HFF-Myc (cell line): ENCODE measurements at regions not wholly inside any gene's neighbourhood (a gene's known extent, or its start where the extent isn't known, plus 50 kb on each side); places are given as distances from the start of the nearest gene placed in this dataset.

Source experiments
- DNase-seq: peaks from one replicate; pipeline ENCODE4 v3.0.0-alpha.2; 2011; ENCODE audit warnings: low read depth; ENCODE audit errors: extremely low read depth
- H3K4me3 ChIP-seq: replicated peaks from 2 replicates; pipeline ENCODE4 v1.5.1; 2011; ENCODE audit warnings: low read depth, mild to moderate bottlenecking, control low read depth, low read length
- TF ChIP-seq, protein P1 (sequence below): IDR thresholded peaks from 2 replicates; pipeline ENCODE4 v1.5.1; 2012; ENCODE audit warnings: mild to moderate bottlenecking, low read depth, low read length, control low read depth; ENCODE audit errors: missing control alignments

DNA sequence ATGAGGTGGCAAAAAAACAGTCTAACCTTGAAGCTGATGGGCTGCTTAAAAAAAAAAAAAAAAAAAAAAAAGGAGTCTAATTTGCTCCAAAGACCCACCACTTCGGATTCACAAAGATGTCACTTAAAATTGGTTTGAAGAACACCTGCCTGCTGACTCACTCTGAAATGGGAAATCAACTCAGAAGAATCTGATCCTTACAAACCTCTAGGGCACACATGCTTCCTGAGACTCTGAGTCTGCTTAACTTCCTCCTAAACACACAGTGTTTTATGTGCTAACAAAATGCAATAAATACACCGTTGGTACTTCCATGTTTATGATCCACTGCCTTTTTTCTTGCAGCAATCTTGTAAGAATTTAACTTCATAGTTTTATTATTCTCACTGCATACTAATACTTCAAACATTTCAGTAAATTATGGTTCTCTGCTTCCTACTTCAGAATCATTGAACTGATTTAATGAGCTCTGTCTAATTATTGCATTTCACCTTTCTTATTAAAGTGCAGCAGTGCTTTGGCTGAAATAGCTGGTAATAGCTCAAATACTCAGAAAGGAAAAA is 73.0 kb upstream of the FRMD4B start:
- TF ChIP-seq, protein P1, sequence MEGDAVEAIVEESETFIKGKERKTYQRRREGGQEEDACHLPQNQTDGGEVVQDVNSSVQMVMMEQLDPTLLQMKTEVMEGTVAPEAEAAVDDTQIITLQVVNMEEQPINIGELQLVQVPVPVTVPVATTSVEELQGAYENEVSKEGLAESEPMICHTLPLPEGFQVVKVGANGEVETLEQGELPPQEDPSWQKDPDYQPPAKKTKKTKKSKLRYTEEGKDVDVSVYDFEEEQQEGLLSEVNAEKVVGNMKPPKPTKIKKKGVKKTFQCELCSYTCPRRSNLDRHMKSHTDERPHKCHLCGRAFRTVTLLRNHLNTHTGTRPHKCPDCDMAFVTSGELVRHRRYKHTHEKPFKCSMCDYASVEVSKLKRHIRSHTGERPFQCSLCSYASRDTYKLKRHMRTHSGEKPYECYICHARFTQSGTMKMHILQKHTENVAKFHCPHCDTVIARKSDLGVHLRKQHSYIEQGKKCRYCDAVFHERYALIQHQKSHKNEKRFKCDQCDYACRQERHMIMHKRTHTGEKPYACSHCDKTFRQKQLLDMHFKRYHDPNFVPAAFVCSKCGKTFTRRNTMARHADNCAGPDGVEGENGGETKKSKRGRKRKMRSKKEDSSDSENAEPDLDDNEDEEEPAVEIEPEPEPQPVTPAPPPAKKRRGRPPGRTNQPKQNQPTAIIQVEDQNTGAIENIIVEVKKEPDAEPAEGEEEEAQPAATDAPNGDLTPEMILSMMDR = no peak
- no peak overlapping the region for H3K4me3 ChIP-seq
- no peak for DNase-seq

- TF ChIP-seq, protein P1 = no peak
- DNase-seq = no peak
- H3K4me3 ChIP-seq = no peak overlapping the region
Measured at GRCh38 chr3:69456631-69457030, 70.7 kb upstream of the FRMD4B start.

DNA sequence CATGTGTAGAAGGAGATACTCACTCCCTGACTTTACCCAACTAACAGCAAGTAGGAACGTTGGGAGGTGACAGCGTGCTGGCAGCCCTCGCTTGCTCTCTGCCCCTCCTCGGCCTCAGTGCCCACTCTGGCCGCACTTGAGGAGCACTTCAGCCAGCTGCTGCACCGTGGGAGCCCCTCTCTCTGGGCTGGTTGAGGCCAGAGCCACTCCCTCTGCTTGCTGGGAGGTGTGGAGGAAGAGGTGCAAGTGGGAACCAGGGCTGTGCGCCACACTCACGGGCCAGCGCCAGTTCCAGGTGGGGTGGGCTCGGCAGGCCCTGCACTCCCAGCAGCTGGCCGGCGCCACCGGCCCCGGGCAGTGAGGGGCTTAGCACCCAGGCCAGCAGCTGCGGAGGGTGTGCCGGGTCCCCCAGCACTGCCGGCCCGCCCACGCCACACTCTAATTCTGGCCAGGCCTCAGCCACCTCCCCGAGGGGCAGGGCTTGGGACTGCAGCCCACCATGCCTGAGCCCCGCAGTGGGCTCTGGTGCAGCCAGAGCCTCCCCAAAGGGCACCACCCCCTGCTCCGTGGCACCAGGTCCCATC is 68.4 kb upstream of the FRMD4B start:
- no peak overlapping the region for H3K4me3 ChIP-seq
- TF ChIP-seq, protein P1 = no peak
- DNase-seq = no peak

DNA sequence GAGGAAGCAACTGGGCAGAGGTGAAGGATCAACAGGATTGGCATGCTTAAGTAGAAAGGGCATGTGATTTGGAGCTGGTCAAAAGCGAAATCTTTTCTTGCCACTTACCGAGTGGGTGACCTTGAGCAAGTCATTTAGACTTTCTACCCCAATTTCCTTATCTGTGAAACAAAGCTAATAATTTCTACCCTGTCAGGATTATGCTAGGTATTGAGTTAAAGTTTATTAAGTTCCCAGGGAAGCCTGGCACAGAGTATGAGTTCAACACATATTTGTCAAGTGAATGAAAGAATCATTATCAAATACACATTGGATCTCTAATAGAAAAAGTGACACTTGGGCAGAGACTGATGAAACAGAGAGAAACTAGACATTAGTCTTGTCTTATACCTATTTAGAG is 66.4 kb upstream of the FRMD4B start:
- H3K4me3 ChIP-seq = no peak overlapping the region
- TF ChIP-seq, protein P1 = no peak
- no peak for DNase-seq

DNA sequence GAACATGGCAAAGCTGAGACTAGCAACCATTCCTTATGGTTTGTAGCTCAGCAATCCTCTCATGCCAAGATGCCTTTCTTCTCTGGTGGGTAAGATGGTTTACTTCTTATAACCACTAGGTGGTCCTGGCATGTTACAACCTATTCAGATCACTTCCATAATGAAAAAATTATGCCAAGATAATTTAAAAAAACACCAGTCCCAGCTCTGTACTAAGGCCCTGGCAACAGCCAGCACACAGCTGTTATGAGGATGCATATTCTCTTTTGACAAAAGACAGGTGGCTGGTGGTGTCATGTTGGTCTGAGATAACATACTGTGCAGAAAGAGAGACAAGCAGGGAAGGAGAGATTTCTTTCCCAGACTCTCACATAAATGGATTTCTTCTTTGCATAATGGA is 65.7 kb upstream of the FRMD4B start:
- DNase-seq = no peak
- no peak overlapping the region for H3K4me3 ChIP-seq
- TF ChIP-seq, protein P1 = no peak

DNA sequence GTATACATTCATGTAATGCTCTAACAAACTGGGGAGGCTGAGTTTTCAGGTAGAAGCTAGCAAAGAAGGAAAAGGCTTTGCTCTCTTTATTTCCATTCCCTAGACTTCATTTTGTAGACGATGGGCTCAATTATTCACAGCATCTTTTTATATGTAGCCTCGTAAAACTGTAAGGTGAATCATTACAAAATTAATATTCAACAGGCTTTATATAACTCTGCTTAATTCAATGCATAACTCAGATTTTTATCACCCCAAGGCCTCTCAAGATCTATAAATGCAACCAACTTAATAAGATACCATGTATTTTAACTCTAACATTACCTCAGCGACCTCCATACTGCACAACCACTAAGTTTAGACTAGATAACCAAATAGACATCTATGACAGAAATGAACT is 63.0 kb upstream of the FRMD4B start:
- TF ChIP-seq, protein P1 = no peak
- no peak overlapping the region for H3K4me3 ChIP-seq
- DNase-seq = no peak

DNA sequence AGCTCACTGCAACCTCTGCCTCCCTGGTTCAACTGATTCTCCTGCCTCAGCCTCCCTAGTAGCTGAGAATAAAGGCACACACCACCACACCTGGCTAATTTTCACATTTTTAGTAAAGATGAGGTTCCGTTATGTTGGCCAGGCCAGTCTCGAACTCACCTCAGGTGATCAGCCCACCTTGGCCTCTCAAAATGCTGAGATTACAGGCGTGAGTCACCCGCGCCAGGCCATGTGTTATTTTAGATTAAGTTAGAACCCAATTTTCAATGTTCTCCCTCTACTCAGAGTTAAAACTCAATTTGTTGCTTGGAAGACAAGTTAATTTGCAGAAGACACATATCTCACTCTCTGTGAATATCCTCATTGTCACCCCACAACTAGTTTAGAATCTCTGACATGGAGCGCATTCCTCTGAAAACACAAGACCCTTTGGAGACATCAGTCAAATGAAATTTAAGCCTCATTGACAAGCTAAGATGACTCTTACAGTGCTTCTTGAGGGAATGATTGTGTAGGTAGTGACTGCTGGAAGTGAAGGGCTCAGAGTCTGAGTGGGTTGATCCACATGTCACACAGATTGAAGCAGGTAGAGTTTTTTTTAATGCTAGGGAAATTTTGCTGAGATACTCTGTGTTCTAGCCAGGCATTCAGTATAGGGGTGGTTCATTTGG is 60.6 kb upstream of the FRMD4B start:
- TF ChIP-seq, protein P1 = no peak
- no peak for DNase-seq
- no peak overlapping the region for H3K4me3 ChIP-seq
